ENCODE measurements at regions not wholly inside any gene's neighbourhood (a gene's known extent, or its start where the extent isn't known, plus 50 kb on each side); places are given as distances from the start of the nearest gene placed in this dataset.

DNA sequence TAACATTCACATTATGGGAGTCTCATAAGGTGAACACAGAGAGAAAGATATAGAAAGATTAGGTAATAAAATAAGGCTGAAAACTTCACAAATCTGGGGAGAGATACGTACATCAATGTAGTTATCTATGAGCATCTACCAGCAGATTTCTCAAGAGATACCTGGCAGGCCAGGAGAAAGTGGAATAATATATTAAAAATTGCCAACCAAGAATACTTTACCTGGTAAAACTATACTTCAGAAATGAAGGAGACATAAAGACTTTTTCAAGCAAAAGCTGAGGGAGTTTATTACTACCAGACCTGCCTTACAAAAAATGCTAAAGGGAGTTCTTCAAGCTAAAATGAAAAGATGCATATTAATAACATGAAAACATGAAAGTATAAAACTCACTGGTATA, 78.8 kb upstream of the COMTD1 start:
- Histone ChIP-seq H3K14ac (ENCODE audit: insufficient read length) (no peak overlapping the region), H3K27me3 (replicated peaks in 1 of 4; ENCODE audit: control insufficient read depth in 3 of 4, extremely low read depth in 1 of 4, insufficient read depth in 3 of 4, low read length in 3 of 4) (no peaks in the 10 kb centered on the region), H4K20me1 (replicated peaks in 1 of 2; ENCODE audit: control insufficient read depth in 1 of 2, insufficient read depth in 2 of 2, low read length in 2 of 2) (no peaks in the 10 kb centered on the region), H3K56ac (replicated peaks; ENCODE audit: insufficient read length, low read depth, low read length) (no peak overlapping the region), H4K91ac (replicated peaks; ENCODE audit: insufficient read length, low read length) (no peak overlapping the region), H2AFZ (ENCODE audit: low read length) (no peak overlapping the region), H3K9ac (replicated peaks in 1 of 4; ENCODE audit: extremely low read depth in 1 of 4, low read depth in 3 of 4, low read length in 3 of 4) (no peak overlapping the region), H3K23me2 (ENCODE audit: low read depth, low read length) (no peaks in the 10 kb centered on the region), H2BK12ac (ENCODE audit: low read depth, low read length) (no peak overlapping the region), H3K79me2 (ENCODE audit: control insufficient read depth in 1 of 2, insufficient read depth in 2 of 2, low read length in 2 of 2) (no peaks in the 10 kb centered on the region), H2BK120ac (replicated peaks; ENCODE audit: low read depth, low read length) (no peak overlapping the region), H2AK5ac (ENCODE audit: low read depth, low read length) (no peak overlapping the region), H4K8ac (ENCODE audit: extremely low read depth, insufficient read depth, low read length) (no peak overlapping the region), H4K5ac (ENCODE audit: insufficient read length, low read depth, low read length) (no peak overlapping the region), H3K4me2 (ENCODE audit: insufficient read depth in 1 of 2, low read depth in 2 of 2, low read length in 2 of 2) (no peak overlapping the region), H2BK5ac (ENCODE audit: low read depth, low read length) (no peak overlapping the region), H3K79me1 (ENCODE audit: low read depth, low read length) (no peaks in the 10 kb centered on the region), H3K4me1 (replicated peaks in 1 of 4; ENCODE audit: control insufficient read depth in 3 of 4, insufficient read depth in 4 of 4, low read length in 3 of 4) (no peaks in the 10 kb centered on the region), H2BK15ac (ENCODE audit: low read length) (no peak overlapping the region), H3K36me3 (ENCODE audit: control insufficient read depth in 2 of 4, insufficient read depth in 4 of 4, low read length in 3 of 4) (no peaks in the 10 kb centered on the region), H3K27ac (ENCODE audit: low read depth, low read length) (no peak overlapping the region), H3K9me3 (ENCODE audit: insufficient read depth in 2 of 2, low read depth in 1 of 2, low read length in 1 of 2) (peaks cover 0 to 2% of the 10 kb centered on the region in 2 experiments; a peak in 1 of 4 replicates), H3K18ac (ENCODE audit: extremely low read depth, low read length) (no peak overlapping the region), H3K23ac (ENCODE audit: insufficient read length) (no peak overlapping the region), H3K4me3 (ENCODE audit: extremely low read depth in 1 of 4, insufficient read depth in 2 of 4, low read depth in 3 of 4, low read length in 4 of 4) (no peak overlapping the region), H3K4ac (replicated peaks; ENCODE audit: insufficient read length, low read depth, low read length) (no peak overlapping the region), H2BK20ac (ENCODE audit: low read length) (no peak overlapping the region)
- ChIA-PET CTCF (ENCODE audit: partially characterized antibody) (interaction anchor here (0.8 kb wide), 1 partner anchor 22 kb away, joined by 3 read pairs; no protein-coding TSS in a partner anchor), POLR2A (ENCODE audit: partially characterized antibody) (no interaction called here)
- DNase-seq (ENCODE audit: low read depth in 1 of 2, low spot score in 2 of 2), result no peak
- 69% methylated on average over 1 of the region's 1 CpG; no CpG with 5 or more reads in 1 of the 2 experiments for WGBS, 2 experiments (ENCODE audit: extremely low coverage in 1 of 2, insufficient coverage in 1 of 2, insufficient read length in 1 of 2, insufficient replicate concordance in 2 of 2, low coverage in 1 of 2, low lambda C conversion rate in 2 of 2, missing lambda C conversion rate in 1 of 2)
- no peak for FAIRE-seq
- TF ChIP-seq NANOG (IDR thresholded peaks at IDR 0.05; ENCODE audit: insufficient read depth, low read depth, low read length, poor library complexity, severe bottlenecking) (no peak), POLR2A (IDR thresholded peaks at IDR 0.05; ENCODE audit: control extremely low read depth in 1 of 2, low read depth in 2 of 2, low read length in 2 of 2) (no peak), GTF2F1 (IDR thresholded peaks at IDR 0.05; ENCODE audit: borderline replicate concordance, low read depth, low read length) (no peak), GABPA (IDR thresholded peaks at IDR 0.05; ENCODE audit: borderline replicate concordance, insufficient read depth, low read length) (no peak), NRF1 (IDR thresholded peaks at IDR 0.05; ENCODE audit: low read depth, low read length) (no peak), CTBP2 (IDR thresholded peaks at IDR 0.05; ENCODE audit: borderline replicate concordance, insufficient read depth, insufficient read length, low read length) (no peak), CHD1 (IDR thresholded peaks at IDR 0.05; ENCODE audit: low read depth, low read length) (no peak), ASH2L (IDR thresholded peaks at IDR 0.05; ENCODE audit: low read length) (no peak)
- TF ChIP-seq, protein P1, sequence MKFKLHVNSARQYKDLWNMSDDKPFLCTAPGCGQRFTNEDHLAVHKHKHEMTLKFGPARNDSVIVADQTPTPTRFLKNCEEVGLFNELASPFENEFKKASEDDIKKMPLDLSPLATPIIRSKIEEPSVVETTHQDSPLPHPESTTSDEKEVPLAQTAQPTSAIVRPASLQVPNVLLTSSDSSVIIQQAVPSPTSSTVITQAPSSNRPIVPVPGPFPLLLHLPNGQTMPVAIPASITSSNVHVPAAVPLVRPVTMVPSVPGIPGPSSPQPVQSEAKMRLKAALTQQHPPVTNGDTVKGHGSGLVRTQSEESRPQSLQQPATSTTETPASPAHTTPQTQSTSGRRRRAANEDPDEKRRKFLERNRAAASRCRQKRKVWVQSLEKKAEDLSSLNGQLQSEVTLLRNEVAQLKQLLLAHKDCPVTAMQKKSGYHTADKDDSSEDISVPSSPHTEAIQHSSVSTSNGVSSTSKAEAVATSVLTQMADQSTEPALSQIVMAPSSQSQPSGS (IDR thresholded peaks at IDR 0.05; ENCODE audit: low read length), result no peak
- TF ChIP-seq, protein P2, sequence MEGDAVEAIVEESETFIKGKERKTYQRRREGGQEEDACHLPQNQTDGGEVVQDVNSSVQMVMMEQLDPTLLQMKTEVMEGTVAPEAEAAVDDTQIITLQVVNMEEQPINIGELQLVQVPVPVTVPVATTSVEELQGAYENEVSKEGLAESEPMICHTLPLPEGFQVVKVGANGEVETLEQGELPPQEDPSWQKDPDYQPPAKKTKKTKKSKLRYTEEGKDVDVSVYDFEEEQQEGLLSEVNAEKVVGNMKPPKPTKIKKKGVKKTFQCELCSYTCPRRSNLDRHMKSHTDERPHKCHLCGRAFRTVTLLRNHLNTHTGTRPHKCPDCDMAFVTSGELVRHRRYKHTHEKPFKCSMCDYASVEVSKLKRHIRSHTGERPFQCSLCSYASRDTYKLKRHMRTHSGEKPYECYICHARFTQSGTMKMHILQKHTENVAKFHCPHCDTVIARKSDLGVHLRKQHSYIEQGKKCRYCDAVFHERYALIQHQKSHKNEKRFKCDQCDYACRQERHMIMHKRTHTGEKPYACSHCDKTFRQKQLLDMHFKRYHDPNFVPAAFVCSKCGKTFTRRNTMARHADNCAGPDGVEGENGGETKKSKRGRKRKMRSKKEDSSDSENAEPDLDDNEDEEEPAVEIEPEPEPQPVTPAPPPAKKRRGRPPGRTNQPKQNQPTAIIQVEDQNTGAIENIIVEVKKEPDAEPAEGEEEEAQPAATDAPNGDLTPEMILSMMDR (IDR thresholded peaks at IDR 0.05; ENCODE audit: control extremely low read depth in 1 of 3, insufficient read depth in 1 of 3, low read depth in 1 of 3, low read length in 3 of 3), result no peak
